Lower leg skin (tissue), 4 donors: ENCODE measurements at regions not wholly inside any gene's neighbourhood (a gene's known extent, or its start where the extent isn't known, plus 50 kb on each side); places are given as distances from the start of the nearest gene placed in this dataset.

Source experiments
- DNase-seq, 2 donors: peaks; one replicate each; pipeline ENCODE4 v3.0.0-alpha.2; 2019; ENCODE audit warnings: low spot score in 2 of 2
- H3K4me3 ChIP-seq: fragments of 200-600 bp; sonication (generic); 2 replicates; pipeline ENCODE4 v1.5.1; 2017; ENCODE audit warnings: mild to moderate bottlenecking, low read depth; ENCODE audit not compliant: poor library complexity, severe bottlenecking
- POLR2A ChIP-seq, 2 donors: fragments of 450-650 bp; IDR thresholded peaks; one replicate each; pipeline ENCODE4 v1.6.1; 2016 to 2017; ENCODE audit warnings: antibody characterized with exemption in 2 of 2, mild to moderate bottlenecking in 1 of 2, moderate library complexity in 1 of 2
- WGBS, 2 donors: methylation state at CpG; one replicate each; pipeline ENCODE4 v1.1.5; 2018; 5-methylcytosine and 5-hydroxymethylcytosine counted together
- intact Hi-C: fragments of 100-400 bp; cut with DNase I; formaldehyde crosslinking; loops from one replicate; pipeline ENCODE4 v1.15.0; 2023; ENCODE audit warnings: low total_unique reads
- TF ChIP-seq, protein P1 (sequence below), 3 donors: fragments of 450-650 bp; IDR thresholded peaks; one replicate each; pipeline ENCODE4 v1.5.1; 2016; ENCODE audit warnings: antibody characterized with exemption in 3 of 3, mild to moderate bottlenecking in 3 of 3, moderate library complexity in 2 of 3

- intact Hi-C loops = no loop called here
- DNase-seq = no peak
- no peak overlapping the region for H3K4me3 ChIP-seq
- 94 to 97% methylated on average over 9 of the region's 9 CpGs for WGBS, 2 donors
- no peak for TF ChIP-seq POLR2A (IDR thresholded peaks at IDR 0.05)
- TF ChIP-seq, protein P1, sequence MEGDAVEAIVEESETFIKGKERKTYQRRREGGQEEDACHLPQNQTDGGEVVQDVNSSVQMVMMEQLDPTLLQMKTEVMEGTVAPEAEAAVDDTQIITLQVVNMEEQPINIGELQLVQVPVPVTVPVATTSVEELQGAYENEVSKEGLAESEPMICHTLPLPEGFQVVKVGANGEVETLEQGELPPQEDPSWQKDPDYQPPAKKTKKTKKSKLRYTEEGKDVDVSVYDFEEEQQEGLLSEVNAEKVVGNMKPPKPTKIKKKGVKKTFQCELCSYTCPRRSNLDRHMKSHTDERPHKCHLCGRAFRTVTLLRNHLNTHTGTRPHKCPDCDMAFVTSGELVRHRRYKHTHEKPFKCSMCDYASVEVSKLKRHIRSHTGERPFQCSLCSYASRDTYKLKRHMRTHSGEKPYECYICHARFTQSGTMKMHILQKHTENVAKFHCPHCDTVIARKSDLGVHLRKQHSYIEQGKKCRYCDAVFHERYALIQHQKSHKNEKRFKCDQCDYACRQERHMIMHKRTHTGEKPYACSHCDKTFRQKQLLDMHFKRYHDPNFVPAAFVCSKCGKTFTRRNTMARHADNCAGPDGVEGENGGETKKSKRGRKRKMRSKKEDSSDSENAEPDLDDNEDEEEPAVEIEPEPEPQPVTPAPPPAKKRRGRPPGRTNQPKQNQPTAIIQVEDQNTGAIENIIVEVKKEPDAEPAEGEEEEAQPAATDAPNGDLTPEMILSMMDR (IDR thresholded peaks at IDR 0.05) = no peak
Observed at GRCh38 chr2:217330647-217331046, 470.8 kb upstream of the TNP1 start.

DNA sequence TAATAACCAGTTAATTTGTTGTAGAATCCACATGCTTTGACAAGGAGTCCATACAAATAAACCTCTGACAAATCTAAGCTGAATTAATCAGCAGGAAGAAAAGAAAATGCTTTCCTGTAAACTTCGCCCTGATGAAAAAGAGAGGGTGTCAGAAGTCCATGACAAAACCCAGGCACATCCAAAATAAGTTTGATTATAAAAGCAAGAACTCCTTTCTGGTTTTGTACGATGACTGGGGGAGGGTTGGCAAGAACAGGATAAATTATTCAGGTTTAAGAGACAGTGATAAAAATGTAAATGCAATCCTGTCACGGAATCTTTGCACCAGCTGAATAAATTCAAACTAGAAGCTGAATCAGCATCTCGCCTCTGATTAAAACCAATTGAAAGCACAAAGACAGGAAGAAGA is 469.2 kb upstream of the TNP1 start:
- no peak overlapping the region for H3K4me3 ChIP-seq
- DNase-seq = no peak
- WGBS, 2 donors = 48 to 50% methylated on average over 4 of the region's 4 CpGs
- TF ChIP-seq POLR2A (IDR thresholded peaks at IDR 0.05) = no peak
- TF ChIP-seq, protein P1 (IDR thresholded peaks at IDR 0.05) = no peak
- intact Hi-C loops = no loop called here

GRCh38 chr2:217328622-217328978 is 468.7 kb upstream of the TNP1 start:
- DNase-seq = no peak
- intact Hi-C loops = no loop called here
- 52 to 56% methylated on average over 2 of the region's 2 CpGs for WGBS, 2 donors
- TF ChIP-seq, protein P1 (IDR thresholded peaks at IDR 0.05) = no peak
- no peak for TF ChIP-seq POLR2A (IDR thresholded peaks at IDR 0.05)
- no peak overlapping the region for H3K4me3 ChIP-seq

- intact Hi-C loops = no loop called here
- no peak for DNase-seq
- TF ChIP-seq, protein P1 (IDR thresholded peaks at IDR 0.05) = no peak
- TF ChIP-seq POLR2A (IDR thresholded peaks at IDR 0.05) = no peak
- no peak overlapping the region for H3K4me3 ChIP-seq
- 57 to 64% methylated on average over 3 of the region's 3 CpGs for WGBS, 2 donors
Observed at GRCh38 chr2:217327953-217328621, 468.2 kb upstream of the TNP1 start.

- intact Hi-C loops = no loop called here
- DNase-seq = no peak
- WGBS, 2 donors = 45 to 46% methylated on average over 1 of the region's 1 CpG
- TF ChIP-seq POLR2A (IDR thresholded peaks at IDR 0.05) = no peak
- TF ChIP-seq, protein P1 (IDR thresholded peaks at IDR 0.05) = no peak
- no peak overlapping the region for H3K4me3 ChIP-seq
Observed at GRCh38 chr2:217326238-217327022, 466.6 kb upstream of the TNP1 start.
